Right lobe of liver (tissue), 6 donors: ENCODE measurements at regions not wholly inside any gene's neighbourhood (a gene's known extent, or its start where the extent isn't known, plus 50 kb on each side); places are given as distances from the start of the nearest gene placed in this dataset.

ENCODE experiments used
- ATAC-seq, 4 donors: fragments of 200-7000 bp; cut with Tn5 transposase; one replicate each; pipeline ENCODE4 v1.9.1; 2020; ENCODE audit warnings: mild to moderate bottlenecking in 4 of 4, moderate library complexity in 4 of 4
- DNase-seq, 3 donors: peaks; one replicate each; pipeline ENCODE4 v3.0.0-alpha.2; 2020
- H3K27ac ChIP-seq, 3 donors: fragments of 200-600 bp; one replicate each; pipeline ENCODE4 v1.8.0; 2022
- H3K27me3 ChIP-seq, 2 donors: fragments of 200-600 bp; one replicate each; pipeline ENCODE4 v1.8.0; 2022
- H3K36me3 ChIP-seq, 4 donors: fragments of 200-600 bp; sonication (generic) in 1 of 4; one replicate each; pipeline versions ENCODE4 v1.5.1 to v1.8.0; 2017 to 2022; ENCODE audit warnings: control low read depth in 1 of 4
- H3K4me1 ChIP-seq, 4 donors: fragments of 200-600 bp; sonication (generic) in 1 of 4; one replicate each; pipeline versions ENCODE4 v1.5.1 to v1.8.0; 2017 to 2022; ENCODE audit warnings: control low read depth in 1 of 4
- H3K4me3 ChIP-seq, 3 donors: fragments of 200-600 bp; one replicate each; pipeline ENCODE4 v1.8.0; 2022
- H3K9me3 ChIP-seq, 4 donors: fragments of 200-600 bp; sonication (generic) in 1 of 4; one replicate each; pipeline versions ENCODE4 v1.5.1 to v1.8.0; 2017 to 2022; ENCODE audit warnings: control low read depth in 1 of 4
- POLR2A ChIP-seq: fragments of 450-650 bp; IDR thresholded peaks from one replicate; pipeline ENCODE4 v1.6.1; 2017; ENCODE audit warnings: antibody characterized with exemption, mild to moderate bottlenecking
- WGBS: methylation state at CpG from one replicate; pipeline ENCODE4 v1.1.6; 2018; ENCODE audit warnings: low coverage, low lambda C conversion rate; ENCODE audit not compliant: insufficient coverage; ENCODE audit errors: missing lambda C conversion rate; 5-methylcytosine and 5-hydroxymethylcytosine counted together
- intact Hi-C, 2 donors: fragments of 100-400 bp; cut with DNase I; formaldehyde crosslinking; loops; one replicate each; pipeline versions ENCODE4 v1.11.2 to v1.14.1; 2022
- TF ChIP-seq, protein P1 (sequence below), 4 donors: fragments of 200-600 bp in 3 of 4; fragments of 450-650 bp in 1 of 4; IDR thresholded peaks; one replicate each; pipeline versions ENCODE4 v1.5.1 to v1.8.0; 2016 to 2022; ENCODE audit warnings: antibody characterized with exemption in 4 of 4, mild to moderate bottlenecking in 2 of 4
- donor health status: DM: no; HTN: yes; CAD: no.
- donor health status: DM: no; HTN: no; CAD: no.
- donor health status: DM: no; HTN: no; CAD: no.
- donor health status: DM: no; HTN: yes; CAD: no.
- donor health status: DM: no; HTN: yes; CAD: no.

DNA sequence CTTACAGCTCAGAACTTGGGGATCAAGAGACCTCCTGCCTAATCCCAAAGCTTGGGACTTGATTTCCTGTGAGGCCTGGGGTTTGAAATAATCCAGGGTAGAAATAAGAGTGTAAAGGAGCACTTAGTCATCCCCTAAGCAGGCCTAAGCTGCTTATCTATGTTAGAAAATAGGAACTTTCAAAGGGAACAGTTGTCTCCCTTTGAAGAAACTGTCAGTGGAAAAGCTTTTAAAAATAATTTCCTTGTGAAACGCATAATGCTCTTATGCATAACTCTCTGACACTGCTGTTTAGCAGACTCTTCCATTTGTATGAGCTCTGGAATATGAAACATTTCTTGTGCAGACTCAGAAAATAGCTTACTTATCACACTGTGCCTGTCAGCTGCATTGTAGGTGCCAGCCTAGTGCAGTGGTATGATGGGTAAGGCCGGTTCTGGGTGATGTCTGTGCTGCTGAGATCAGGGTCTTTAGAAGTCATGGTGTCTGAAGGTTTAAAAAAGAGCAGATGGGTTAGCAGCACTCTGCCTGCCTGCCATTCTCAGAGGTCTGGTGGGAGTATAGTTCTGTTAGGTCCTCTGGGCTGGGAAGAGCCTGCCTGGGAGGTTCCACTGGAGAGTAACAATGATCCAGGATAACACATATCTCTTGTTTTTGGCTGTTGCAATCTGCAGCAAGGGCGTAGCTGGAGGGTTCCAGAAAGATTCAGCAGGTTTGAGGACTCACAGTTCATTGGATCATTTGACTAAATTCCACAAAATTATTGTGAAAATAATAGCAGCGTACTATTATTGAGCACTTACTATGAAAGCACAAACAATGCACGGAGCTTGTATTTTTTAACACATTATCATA is 283.2 kb upstream of the MEX3C start:
- 75% methylated on average over 4 of the region's 5 CpGs for WGBS
- intact Hi-C loops, result no loop called here
- no peak overlapping the region for H3K27ac ChIP-seq
- ATAC-seq, result no peak
- no peaks in the 10 kb centered on the region for H3K9me3 ChIP-seq
- no peaks in the 10 kb centered on the region for H3K36me3 ChIP-seq
- no peak for DNase-seq
- H3K4me1 ChIP-seq, result no peaks in the 10 kb centered on the region
- no peak overlapping the region for H3K4me3 ChIP-seq
- H3K27me3 ChIP-seq, result no peaks in the 10 kb centered on the region
- TF ChIP-seq, protein P1, sequence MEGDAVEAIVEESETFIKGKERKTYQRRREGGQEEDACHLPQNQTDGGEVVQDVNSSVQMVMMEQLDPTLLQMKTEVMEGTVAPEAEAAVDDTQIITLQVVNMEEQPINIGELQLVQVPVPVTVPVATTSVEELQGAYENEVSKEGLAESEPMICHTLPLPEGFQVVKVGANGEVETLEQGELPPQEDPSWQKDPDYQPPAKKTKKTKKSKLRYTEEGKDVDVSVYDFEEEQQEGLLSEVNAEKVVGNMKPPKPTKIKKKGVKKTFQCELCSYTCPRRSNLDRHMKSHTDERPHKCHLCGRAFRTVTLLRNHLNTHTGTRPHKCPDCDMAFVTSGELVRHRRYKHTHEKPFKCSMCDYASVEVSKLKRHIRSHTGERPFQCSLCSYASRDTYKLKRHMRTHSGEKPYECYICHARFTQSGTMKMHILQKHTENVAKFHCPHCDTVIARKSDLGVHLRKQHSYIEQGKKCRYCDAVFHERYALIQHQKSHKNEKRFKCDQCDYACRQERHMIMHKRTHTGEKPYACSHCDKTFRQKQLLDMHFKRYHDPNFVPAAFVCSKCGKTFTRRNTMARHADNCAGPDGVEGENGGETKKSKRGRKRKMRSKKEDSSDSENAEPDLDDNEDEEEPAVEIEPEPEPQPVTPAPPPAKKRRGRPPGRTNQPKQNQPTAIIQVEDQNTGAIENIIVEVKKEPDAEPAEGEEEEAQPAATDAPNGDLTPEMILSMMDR (IDR thresholded peaks at IDR 0.05), result no peak
- no peak for TF ChIP-seq POLR2A

DNA sequence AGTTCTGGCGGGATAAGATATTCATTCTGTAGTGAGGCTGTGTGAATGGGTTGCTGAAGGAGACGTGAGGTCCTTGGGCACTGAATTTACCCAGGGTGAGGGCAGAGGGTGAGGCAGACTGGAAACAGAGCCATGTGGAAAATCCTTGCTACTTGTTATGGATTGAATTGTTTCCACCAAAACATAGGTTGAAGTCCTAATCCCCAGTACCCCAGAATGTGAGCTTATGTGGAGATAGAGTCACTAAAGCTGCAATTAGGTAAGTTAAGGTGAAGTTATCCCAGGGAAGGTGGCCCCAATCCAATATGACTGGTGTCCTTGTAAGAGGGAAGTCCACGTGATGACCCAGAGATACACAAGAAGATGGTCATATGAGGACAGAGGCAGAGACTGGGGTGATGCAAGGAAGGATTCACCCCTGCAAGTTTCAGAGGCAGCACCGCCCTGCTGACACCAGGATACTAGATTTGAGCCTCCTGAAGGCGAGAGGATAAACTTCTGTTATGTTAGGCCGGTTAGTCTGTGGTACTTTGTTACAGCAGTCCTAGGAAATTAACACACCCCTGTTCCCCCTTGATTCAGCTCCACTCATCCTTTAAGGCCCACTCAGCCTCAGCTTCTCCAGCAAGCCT is 289.4 kb upstream of the MEX3C start:
- intact Hi-C loops, result no loop called here
- H3K27me3 ChIP-seq, result no peaks in the 10 kb centered on the region
- TF ChIP-seq POLR2A, result no peak
- TF ChIP-seq, protein P1 (IDR thresholded peaks at IDR 0.05), result no peak
- H3K9me3 ChIP-seq, result no peaks in the 10 kb centered on the region
- no peaks in the 10 kb centered on the region for H3K36me3 ChIP-seq
- H3K4me3 ChIP-seq, result no peak overlapping the region
- ATAC-seq (no peak), DNase-seq (no peak)
- 51% methylated on average over 3 of the region's 6 CpGs for WGBS
- no peak overlapping the region for H3K27ac ChIP-seq
- no peaks in the 10 kb centered on the region for H3K4me1 ChIP-seq

DNA sequence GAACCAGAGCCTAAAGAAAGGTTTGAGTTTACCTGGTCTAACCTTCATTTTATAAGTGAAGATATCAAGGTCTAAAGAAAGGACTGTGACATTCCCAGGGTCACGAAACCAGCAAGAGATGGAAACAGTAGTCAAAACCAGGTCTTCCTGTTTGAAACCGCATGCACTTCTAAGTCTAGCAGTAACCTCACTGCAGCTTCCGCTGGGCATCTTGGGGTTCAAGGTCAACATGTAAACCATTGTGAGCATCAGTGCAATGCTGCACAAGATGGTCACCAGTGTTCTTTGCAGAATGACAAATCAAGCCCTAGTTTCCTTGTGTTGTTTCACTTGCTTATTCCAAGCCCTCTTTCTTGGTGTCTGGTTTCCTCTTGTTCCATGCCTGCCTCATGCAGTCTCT is 292.9 kb upstream of the MEX3C start:
- Histone ChIP-seq H3K27ac (no peak overlapping the region), H3K9me3 (no peaks in the 10 kb centered on the region), H3K4me3 (no peak overlapping the region), H3K36me3 (no peaks in the 10 kb centered on the region), H3K27me3 (no peaks in the 10 kb centered on the region), H3K4me1 (no peaks in the 10 kb centered on the region)
- no peak for ATAC-seq
- no peak for DNase-seq
- intact Hi-C loops, result no loop called here
- WGBS, result 74% methylated on average over 3 of the region's 3 CpGs
- TF ChIP-seq POLR2A, result no peak
- TF ChIP-seq, protein P1 (IDR thresholded peaks at IDR 0.05), result no peak

DNA sequence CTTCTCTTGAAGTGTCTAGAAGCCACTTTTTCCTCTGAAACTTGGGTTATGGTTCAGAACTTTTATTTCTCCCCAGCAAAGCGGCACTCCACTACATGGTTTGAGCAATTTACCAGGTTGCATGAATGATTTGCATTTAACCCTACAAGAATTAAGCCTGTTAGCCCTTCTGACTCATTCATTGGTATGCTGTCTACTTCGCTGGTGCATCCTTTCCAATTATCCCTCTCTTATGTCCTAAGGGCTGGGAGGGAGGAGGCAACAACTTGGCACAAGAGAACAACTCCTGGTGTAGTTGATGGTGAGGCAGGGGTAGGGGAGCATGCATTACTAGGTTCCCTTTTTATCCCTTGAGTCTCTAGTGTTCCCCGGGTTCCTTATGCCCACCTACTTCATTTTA is 293.4 kb upstream of the MEX3C start:
- TF ChIP-seq, protein P1 (IDR thresholded peaks at IDR 0.05), result no peak
- no peak for TF ChIP-seq POLR2A
- H3K27me3 ChIP-seq, result no peaks in the 10 kb centered on the region
- no peak overlapping the region for H3K4me3 ChIP-seq
- WGBS, result 61% methylated on average over 3 of the region's 3 CpGs
- no peaks in the 10 kb centered on the region for H3K4me1 ChIP-seq
- no peaks in the 10 kb centered on the region for H3K9me3 ChIP-seq
- intact Hi-C loops, result no loop called here
- no peaks in the 10 kb centered on the region for H3K36me3 ChIP-seq
- H3K27ac ChIP-seq, result no peak overlapping the region
- ATAC-seq (no peak), DNase-seq (no peak)
